Adrenal gland (tissue), 5 donors: ENCODE measurements at regions not wholly inside any gene's neighbourhood (a gene's known extent, or its start where the extent isn't known, plus 50 kb on each side); places are given as distances from the start of the nearest gene placed in this dataset.

ENCODE experiments used
- CTCF ChIP-seq, 6 experiments: fragments of 450-650 bp in 4 of 6; fragments of 200-600 bp in 2 of 6; sonication (generic) in 1 of 6; IDR thresholded peaks; 1 replicate in 5 of 6; 2 replicates in 1 of 6; pipeline versions ENCODE4 v1.5.1 to v1.8.0; 2016 to 2021; ENCODE audit warnings: antibody characterized with exemption in 6 of 6, mild to moderate bottlenecking in 2 of 6, moderate library complexity in 1 of 6
- POLR2A ChIP-seq, 2 donors: fragments of 450-650 bp; IDR thresholded peaks; one replicate each; pipeline ENCODE4 v1.6.1; 2017; ENCODE audit warnings: antibody characterized with exemption in 2 of 2, mild to moderate bottlenecking in 2 of 2, moderate library complexity in 1 of 2
- donor health status: DM: no; HTN: no; CAD: no.

- TF ChIP-seq POLR2A (IDR thresholded peaks at IDR 0.05) (no peak), CTCF (IDR thresholded peaks at IDR 0.05) (no peak)
Measured at GRCh38 chr12:46470036-46470627, 97.6 kb upstream of the SLC38A2 start.
